ENCODE measurements at regions not wholly inside any gene's neighbourhood (a gene's known extent, or its start where the extent isn't known, plus 50 kb on each side); places are given as distances from the start of the nearest gene placed in this dataset.

GRCh38 chr7:17626235-17626634 is 314.1 kb downstream of the SNX13 start:
- TF ChIP-seq CTCF (IDR thresholded peaks at IDR 0.05; ENCODE audit: low read depth, low read length, poor library complexity, severe bottlenecking) (no peak), EZH2phosphoT487 (IDR thresholded peaks at IDR 0.05; ENCODE audit: borderline replicate concordance, low read length) (no peak)

Data from DOHH2 (cell line).